ENCODE measurements at regions not wholly inside any gene's neighbourhood (a gene's known extent, or its start where the extent isn't known, plus 50 kb on each side); places are given as distances from the start of the nearest gene placed in this dataset.

DNA sequence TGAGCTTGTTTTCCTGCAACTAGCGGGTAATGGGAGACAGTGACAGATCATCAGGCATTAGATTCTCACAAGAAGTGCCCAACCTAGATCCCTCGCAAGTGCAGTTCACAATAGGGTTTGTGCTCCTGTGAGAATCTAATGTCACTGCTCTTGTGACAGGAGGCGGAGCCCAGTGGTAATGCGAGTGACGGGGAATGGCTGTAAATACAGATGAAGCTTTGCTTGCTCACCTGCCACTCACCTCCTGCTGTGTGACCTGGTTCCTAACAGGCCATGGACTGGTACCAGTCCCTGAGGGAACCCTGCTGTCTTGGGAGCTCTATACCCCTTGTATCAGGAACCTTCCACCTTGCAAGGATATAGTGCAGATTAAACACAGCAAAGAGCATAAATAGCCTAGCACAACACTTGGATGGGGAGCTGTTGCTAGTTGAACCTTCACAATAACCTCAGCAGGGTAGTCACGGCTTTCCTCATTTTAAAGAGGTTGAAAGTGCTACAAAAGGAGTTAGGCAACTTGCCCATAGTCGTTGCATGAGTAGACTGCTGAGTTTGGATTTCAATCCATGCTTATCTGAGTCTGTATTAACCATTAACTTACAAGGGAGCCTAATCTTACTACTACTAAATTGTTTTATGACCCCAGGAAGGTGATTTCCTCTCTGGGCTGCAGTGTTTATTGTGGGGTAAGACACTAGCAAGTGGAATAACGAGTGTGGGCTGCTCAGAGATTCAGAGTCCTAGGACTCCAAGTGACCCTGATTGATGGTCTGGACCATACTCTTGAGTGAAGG is 156.6 kb upstream of the ZFHX3 start:
- peak; percentile 84 for DNase-seq

DNA sequence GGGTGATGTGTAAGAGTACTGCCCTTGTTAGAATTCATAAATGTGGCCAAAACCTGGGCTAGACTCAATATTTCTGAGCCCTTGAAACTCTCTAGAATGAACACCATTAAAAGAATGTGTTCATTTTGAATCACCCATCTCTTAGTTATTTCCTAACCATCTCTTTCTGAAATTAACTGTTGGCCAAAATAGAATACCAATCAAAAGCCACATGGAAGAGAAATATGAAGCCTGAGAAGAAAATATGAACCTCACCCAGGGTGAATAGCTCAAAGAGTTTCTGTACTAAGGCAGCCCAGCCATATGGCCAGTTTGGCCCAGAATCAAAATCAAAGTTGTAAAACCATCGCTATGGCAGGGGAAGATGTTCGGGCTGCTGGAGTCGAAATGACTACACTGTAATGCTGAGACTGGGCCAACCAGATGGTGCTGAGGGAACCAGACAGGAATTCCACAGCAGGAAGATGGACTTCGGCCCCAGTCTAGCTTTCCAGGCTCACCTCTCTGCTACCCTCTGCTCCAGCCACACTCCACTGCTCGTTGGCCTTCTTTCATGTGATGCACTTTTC is 154.3 kb upstream of the ZFHX3 start:
- no peak for DNase-seq

DNA sequence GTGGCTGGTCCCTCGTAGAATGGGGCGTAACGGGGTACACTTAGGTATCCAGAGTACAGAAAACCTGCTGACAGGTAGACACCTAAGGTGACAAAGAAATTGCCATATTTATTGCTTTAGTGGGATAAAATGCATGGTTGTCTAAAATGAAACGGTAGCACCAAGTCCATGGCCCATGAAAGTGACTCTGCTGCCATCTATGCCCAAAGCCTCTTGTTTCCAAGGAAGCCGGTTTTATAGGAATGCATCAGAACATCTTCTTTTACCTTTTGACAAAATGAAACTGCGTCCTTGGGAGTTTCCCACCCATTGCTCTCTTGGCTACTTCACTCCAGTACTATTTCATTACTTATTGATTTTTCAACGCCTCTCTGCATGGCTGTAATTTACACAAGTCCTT is 151.3 kb upstream of the ZFHX3 start:
- DNase-seq: no peak

DNA sequence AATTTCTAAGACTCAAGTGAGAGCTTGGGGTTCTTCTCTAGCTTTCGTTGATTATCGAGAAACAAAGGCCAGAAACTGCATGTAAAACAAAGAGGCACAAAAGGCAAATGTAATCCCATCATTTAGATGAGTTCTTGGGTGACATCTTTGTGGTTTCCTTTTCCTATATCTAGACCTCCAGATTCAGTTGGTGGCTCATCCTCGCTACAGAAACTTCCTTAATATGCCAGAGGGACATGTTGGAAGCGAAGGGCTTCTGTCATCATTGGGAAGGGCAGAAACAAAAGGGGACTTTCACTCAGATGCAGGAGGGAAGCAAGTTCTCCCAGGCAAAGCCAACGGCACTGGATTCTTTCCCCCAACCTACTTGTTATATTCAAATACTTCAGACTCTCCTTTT is 150.6 kb upstream of the ZFHX3 start:
- no peak for DNase-seq

DNA sequence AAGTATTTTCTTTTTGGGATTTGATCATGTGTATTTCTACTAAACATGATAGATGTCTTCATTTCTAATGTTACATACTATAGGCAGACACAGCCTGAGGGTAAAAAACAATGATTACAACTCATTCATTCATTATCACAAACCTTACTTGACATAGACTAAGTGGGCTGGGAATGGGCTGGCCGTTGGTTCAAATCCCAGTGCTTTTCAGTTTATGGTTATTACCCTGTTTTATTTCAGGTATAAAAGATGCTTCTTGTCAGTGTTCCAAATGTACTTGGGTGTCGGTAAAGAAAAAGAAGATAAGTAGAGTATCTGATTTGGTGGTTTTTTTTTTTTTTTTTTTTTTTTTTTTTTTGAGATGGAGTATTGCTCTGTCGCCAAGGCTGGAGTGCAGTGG is 149.7 kb upstream of the ZFHX3 start:
- no peak for DNase-seq

DNA sequence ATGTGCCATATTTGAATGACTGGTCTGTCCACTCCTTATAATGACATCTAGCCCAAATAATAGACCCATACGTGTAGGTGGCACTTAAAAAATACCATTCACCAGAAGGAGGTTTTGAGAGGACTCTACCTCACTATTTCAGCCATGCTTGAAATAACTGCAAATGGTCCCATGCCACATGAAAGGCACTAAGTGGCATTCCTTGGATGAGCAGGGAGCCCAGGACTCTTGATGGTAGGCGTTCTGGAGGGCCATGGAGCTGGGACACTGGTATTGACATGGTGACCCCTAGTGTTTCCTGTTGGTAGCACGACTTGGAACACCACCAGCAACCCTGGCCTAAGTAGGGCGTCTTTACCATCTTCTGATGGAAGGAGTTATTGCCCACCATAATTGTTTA is 148.7 kb upstream of the ZFHX3 start:
- DNase-seq: no peak

DNA sequence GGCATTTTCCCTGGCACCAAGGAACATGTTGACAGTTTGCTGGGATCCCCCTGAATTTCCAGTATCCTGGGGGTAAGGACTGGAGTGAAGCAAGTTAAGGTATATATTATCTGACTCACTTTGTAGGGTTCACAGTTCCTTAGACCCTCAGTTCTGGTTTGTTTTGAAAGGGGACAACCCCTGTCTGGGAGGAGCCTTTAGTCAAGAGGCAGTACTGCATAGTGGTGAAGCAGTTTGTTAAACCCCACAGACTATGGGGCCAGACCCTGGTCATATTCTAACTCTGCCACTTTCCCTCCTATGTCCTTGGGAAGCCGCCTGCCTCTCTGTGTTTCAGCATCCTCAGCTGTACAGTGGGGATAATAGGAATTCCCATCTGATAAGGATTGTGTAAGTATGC is 145.5 kb upstream of the ZFHX3 start:
- no peak for DNase-seq

DNA sequence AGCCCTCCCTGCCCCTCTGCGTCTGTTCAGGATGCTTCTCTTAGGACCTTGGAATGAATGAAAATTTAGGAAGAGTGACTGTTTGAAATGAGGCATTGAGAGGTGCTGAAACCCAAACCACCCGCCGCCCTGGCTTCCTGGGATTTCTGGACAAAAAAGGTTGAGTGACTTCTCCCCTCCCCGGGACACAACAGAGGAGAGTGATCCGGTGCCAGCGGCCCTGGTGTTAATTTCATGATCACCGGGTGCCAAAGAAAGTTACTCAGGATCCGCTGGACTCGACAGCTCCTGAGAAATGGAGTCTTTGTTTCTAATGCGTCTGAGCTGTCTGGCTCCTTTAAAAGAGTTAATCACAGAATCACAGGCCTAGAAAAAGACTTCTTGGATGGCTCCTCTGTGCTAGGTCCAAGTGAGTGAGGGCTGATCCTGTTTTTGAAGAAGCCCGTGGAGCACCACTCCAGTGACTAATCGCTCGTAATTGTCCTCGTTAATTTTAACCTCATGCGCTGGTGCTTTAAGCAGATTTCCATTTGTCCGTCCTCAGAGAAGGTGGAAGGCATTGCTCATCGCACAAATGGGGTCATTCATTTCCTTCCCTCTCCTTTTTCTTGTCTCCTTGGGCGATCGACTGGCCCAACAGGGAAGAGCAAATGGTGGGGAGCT is 144.4 kb upstream of the ZFHX3 start:
- no peak for DNase-seq

DNA sequence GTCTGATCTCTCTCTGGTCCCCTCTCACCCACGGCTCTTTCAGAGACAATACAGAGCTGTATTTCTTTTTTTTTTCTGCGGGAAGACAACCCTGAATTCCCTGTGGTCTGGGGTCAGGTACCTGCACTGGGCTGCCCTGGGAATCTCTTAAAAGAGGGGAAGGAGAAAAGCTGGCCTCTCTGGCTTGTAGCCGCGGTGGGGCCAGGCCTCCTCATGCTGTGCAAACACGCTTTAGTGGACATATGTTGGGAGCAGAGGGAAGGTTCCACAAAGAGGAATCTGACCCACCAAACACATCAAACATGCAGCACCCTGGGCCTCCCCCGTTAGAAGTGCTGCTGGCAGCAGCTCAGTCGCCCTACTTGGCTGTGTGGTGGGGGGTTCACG is 143.7 kb upstream of the ZFHX3 start:
- no peak for DNase-seq

DNA sequence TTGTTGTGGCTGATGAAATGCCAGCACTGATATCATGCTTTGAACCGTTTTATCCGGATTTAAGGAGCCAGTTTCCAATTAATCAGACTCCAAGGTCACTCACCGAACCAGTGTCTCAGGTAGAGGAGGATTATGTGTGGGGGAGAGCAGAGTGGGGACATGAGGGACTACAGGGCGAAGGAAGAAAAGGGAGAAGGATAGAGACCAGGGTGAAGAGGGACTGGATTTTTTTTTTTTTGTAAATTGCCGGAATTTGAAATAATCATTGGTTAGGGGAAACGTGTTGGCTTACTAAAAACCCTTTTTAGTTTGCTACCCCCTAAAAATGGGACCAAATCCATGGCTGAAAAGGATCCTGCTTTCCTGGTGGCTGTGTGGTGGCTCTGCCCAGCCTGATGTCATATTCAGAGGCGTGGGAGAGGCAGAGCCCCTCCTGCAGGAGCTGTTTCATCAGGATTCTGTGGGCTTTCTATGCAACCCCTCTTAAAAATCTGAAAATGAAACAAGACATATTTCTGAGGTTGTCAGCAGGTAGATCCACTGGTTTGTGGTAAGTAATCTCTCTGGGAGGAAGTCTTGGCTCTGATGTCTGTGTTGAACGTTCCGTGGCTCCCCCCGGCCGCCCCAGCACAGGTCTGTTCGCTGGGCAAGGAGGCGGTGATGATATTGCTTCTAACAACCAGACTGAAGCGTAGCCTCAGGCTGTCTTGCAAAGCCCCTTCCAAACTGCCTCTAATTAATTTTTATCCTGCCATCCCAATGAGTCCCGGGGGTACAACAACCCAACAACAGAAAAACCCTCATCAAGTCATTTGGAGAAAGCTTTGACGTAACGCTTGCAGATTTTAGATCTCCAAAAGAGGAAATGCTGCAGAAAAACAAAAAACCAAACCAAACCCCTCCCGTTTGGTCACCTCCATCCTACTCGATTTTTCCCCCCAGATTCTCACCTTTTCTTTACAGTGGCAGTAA is 143.0 kb upstream of the ZFHX3 start:
- no peak for DNase-seq

DNA sequence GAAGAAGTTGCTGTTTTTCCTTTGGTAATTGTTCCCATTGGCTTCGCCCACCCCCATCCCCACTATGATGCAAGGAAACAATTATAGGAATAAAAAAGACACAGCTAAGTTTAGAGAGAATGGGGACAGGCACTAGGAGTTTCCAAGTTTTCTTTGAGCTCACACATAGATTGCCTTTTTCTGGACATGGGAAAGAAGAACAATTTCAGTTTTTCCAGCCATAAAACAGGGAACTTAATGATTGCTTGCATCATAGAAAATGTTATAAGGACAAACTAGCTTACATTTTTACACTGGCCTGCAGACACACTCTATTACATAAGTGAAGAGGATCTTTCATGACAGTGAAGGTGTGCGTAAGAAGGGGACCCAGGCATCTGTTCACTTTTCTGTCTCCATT is 142.3 kb upstream of the ZFHX3 start:
- DNase-seq: no peak

DNA sequence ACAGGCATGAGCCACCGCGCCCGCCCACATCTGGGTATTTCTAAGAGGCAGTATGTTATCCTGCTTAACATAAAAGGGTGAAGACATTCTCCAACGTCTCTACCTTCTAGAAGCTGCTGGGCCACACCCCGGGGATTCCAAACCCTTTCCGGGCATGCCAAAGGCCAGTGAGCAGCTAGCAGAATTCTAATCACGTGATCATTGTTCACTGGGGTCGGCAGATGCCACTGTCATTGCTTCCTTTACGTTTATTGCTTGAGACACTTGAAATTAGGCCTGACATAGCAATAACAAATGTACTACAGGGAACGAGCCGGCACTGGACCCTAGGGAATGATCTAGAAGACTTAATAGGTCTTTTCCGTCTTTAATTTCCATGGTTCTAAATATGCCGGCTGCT is 141.2 kb upstream of the ZFHX3 start:
- DNase-seq: no peak

DNA sequence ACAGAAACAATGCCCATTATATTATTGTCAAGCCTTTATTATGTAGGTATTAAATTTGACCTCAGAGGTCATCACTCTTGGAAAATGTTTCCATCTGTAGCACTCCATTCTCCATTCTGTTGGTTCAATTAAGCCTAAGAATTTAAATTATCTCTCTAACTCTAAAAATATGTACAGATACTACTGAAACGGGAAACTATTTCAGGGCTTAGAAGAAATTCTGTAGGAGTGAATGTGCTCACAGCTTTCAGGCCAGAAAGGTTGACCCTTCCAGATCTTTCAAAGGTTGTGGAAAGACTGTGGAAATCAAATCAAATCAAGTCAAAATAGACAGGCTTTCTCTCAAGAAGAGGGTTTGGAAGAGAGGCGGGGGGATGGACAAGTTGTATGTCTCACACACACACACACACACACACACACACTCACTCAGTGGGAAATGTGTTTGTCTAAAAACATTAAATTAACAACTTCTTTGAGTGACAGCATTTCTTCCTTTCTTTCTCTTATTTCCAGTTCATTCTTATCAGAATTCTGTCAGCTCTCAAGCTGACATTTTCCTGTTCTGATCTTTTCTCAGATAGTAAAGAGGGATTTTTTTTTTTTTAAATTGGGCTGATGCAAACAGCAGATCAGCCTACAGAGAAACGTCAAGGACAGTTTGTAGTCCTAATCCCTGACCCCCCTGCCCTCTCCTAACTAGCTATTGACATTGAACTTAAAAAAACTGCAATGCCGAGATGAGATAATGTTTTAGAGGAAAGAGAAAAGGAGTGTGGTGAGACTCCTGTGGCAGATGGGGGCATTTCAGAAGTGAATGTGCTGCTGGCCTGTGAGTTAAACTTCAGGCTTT is 139.0 kb upstream of the ZFHX3 start:
- no peak for DNase-seq

DNA sequence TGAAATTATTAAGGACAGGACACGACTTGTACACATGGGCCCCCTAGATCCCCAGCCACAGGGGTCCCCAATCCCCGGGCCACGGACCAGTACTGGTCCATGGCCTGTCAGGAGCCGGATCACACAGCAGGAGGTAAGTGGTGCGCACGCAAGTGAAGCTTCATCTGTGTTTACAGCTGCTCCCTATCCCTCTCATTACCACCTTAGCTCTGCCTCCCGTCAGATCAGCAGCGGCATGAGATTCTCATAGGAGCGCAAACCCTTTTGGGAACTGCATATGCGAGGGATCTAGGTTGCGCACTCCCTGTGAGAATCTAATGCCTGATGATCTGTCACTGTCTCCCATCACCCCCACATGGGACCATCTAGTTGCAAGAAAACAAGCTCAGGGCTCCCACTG is 137.8 kb upstream of the ZFHX3 start:
- no peak for DNase-seq

DNA sequence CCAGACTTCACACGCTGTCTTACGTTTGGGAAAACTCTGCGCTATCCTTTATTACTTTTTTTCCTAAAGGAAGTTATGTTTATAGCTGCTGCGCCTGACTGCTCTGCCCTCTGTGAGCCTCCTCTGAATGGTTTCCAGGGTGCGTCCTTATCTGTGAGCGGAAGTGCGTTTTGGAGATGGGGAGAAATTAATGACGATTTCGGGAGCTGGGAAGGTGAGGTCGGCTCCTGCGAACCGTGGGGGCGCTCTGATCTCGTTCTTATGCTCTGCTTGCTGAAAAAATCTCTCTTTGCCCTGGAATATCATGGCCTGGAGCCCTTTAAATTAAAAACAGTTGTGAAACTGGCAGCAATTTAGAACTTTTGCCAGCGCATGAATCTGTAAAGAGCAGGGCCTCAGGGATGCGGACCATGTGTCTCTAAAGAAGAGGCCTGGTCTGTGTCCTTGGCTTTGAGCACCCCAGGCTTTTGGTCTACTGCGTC is 135.7 kb upstream of the ZFHX3 start:
- no peak for DNase-seq

DNA sequence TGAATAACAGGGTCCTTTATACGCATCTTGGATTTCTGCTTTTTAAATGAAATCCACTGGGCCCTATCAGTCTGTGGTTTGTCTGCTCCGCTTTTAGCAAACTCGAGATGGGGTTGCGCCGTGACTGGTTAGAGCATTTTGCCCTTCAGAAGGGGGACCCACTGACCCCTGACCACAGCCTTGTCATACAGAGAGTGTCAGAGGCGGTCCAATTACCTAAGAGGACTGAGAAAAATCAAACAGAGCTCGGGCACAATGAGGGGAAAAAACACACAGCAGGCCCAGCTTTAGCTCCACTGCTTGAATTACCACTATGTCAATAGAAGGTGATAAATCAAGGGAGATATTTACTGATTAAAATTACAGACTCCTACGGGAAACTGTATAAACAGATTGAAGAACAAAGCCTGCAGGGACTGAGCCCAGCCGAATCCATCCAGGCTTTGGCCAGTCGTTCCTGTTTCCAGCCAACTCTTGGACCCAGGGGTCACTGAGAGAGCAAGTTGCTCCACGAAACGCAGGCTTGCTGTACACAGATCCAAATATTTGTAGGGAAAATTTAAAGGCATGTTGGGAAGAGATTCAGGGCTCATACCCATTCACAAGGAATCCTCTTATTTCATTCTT is 131.9 kb upstream of the ZFHX3 start:
- DNase-seq: peak; percentile 43

DNA sequence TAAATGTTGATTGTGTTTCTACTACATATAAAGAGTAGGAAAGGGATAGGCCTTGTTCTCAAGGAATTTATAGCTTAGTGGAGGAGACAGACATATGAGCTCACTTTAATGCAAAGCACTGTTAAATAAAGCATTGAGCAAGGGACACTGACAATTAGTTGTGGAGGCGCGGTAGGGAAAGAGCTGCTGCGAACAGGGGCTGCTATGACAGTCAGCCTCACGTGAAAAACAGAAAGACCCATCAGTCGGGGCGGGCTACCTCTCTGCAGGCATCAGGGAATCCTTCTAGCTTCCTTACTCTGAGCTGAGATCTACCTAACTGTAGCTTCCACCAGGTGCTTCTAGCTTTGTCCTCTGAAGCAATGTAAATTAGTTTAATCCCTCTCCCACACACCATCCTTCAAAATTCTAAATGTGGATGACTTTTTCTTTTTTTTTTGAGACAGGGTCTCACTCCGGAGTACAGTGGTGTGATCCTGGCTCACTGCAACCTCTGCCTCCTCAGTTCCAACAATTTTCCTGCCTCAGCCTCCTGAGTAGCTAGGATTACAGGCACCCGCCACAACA is 129.9 kb upstream of the ZFHX3 start:
- no peak for DNase-seq

DNA sequence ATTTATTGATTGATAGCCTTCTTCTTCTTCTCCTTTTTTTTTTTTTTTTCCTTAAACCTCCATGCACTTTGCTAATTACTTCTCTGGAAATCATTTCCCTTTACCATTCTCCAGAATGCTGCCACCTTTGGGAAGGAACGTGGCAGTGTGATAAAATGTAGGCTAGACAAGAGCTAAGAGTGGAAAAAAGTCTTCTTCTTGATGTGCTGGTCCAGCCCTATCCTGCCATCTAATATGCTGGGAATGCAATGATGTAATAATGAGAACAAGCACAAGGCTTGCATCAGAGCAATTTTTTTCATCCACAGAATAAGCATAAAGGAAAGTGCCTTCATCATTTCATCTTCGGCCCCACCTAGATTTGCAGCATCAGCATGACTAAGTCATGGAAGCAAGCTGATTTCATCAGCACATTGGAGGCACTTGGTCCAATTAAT is 128.7 kb upstream of the ZFHX3 start:
- DNase-seq: no peak

DNA sequence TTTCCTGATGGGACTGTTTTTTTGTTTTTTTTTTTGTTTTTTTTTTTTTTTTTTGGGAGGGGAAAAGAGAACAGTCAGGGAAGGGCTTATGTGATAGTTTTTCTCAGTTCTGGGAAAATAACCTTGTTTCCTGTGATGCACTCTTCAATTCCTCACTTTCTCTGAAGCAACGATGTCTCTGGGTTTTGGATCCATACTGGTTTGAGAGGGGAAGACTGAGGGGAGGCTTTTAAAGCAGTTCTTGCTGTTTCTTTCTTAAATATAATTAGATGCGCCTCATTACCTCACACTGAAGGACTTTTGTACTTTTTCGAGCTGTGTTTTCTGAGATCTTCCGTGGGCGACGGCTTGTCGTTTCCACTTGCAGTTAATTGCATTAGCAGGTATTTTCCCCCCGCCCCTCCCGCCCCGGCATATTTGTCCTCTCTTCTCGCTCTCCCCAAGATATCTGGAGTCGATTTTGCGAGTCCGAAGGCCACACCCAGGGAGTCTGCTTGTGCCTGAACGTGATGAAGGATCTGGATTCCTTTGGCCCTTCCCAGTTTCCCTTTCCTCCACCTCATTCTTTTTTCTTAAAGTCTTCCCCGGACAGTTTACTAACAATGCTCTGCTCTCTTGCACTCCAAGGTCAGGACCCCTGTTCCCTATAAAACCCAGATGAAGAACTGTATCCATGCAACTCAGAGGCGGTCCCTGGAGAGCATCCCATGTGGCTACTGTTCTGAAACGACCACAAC is 125.2 kb upstream of the ZFHX3 start:
- DNase-seq: no peak

DNA sequence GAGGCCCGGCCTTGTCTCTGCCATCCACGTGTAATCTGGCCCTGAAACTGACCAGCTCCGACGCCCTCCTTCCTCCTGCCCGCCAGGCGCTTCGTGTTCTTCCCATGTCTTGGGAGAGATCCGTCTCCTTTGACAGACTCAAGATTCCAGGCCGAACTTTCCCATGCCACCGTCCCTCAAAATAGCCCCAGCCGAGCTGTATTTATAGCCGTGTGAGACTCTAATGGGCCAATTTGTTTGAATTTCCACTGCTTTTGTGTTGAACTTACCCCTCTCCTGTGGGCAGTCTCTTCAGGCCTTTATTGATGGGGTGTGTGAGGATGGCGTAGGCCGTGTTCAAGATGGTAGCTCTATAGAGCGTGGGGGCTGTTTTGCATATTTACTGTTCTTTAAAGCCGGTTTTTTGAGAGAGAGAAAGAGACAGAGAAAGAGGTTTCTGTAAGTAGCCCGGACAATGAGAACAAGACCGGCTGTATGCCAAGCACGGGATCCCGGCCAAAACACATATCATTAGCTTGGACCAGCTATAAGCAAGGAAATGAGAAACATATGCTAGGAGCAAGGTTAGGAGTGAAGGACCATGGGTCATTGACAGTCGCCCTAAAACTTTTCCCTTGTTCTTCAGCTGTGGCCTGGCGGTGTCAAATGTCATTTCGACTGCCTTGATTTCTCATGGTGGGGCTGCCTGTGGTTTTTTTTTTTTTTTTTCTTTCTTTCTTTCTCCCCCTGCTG is 124.5 kb upstream of the ZFHX3 start:
- DNase-seq: peak; percentile 83

Measured in NCI-H345 (cell line).